ENCODE measurements at regions not wholly inside any gene's neighbourhood (a gene's known extent, or its start where the extent isn't known, plus 50 kb on each side); places are given as distances from the start of the nearest gene placed in this dataset.

GRCh38 chr12:104863296-104863948 lies 94.7 kb downstream of the SLC41A2 start:
- DNase-seq, result no peak
- H3K4me3 ChIP-seq, result no peak overlapping the region
- no peaks in the 10 kb centered on the region for H3K27me3 ChIP-seq
- intact Hi-C loops (cut with DNase I), result no loop called here
- no peaks in the 10 kb centered on the region for H3K36me3 ChIP-seq
- H3K4me1 ChIP-seq, result no peaks in the 10 kb centered on the region
- H3K9me3 ChIP-seq, result no peaks in the 10 kb centered on the region
- 71 to 83% methylated on average over 5 of the region's 5 CpGs for WGBS, 2 donors
- no peak overlapping the region for H3K27ac ChIP-seq
- TF ChIP-seq POLR2AphosphoS5 (IDR thresholded peaks at IDR 0.05), result no peak

- H3K27me3 ChIP-seq, result no peaks in the 10 kb centered on the region
- no peak for TF ChIP-seq EP300 (IDR thresholded peaks at IDR 0.05)
- no peak for TF ChIP-seq POLR2A (IDR thresholded peaks at IDR 0.05)
- TF ChIP-seq POLR2AphosphoS5 (IDR thresholded peaks at IDR 0.05), result no peak
- no peak for TF ChIP-seq CTCF (IDR thresholded peaks at IDR 0.05)
- WGBS, 2 donors, result 96 to 97% methylated on average over 4 of the region's 4 CpGs
- H3K9me3 ChIP-seq, result no peaks in the 10 kb centered on the region
- no peak overlapping the region for H3K4me3 ChIP-seq
- no peak overlapping the region for H3K27ac ChIP-seq
- no peak for DNase-seq
- intact Hi-C loops (cut with DNase I), result no loop called here
- no peaks in the 10 kb centered on the region for H3K4me1 ChIP-seq
- no peaks in the 10 kb centered on the region for H3K36me3 ChIP-seq
These were observed 99.2 kb downstream of the SLC41A2 start for GRCh38 chr12:104858611-104859543.

- no peak overlapping the region for H3K27ac ChIP-seq
- no peaks in the 10 kb centered on the region for H3K27me3 ChIP-seq
- TF ChIP-seq CTCF (IDR thresholded peaks at IDR 0.05) (no peak), POLR2A (IDR thresholded peaks at IDR 0.05) (no peak), EP300 (IDR thresholded peaks at IDR 0.05) (no peak), POLR2AphosphoS5 (IDR thresholded peaks at IDR 0.05) (no peak)
- intact Hi-C loops (cut with DNase I), result no loop called here
- H3K9me3 ChIP-seq, result no peaks in the 10 kb centered on the region
- H3K36me3 ChIP-seq, result no peaks in the 10 kb centered on the region
- no peak overlapping the region for H3K4me3 ChIP-seq
- no peaks in the 10 kb centered on the region for H3K4me1 ChIP-seq
- WGBS, 2 donors, result 94 to 97% methylated on average over 3 of the region's 3 CpGs
- no peak for DNase-seq
These were observed 101.6 kb downstream of the SLC41A2 start for GRCh38 chr12:104856531-104856930.

- WGBS, 2 donors, result 65 to 89% methylated on average over 6 of the region's 6 CpGs
- H3K27me3 ChIP-seq, result no peaks in the 10 kb centered on the region
- intact Hi-C loops (cut with DNase I), result no loop called here
- no peaks in the 10 kb centered on the region for H3K36me3 ChIP-seq
- no peak overlapping the region for H3K4me3 ChIP-seq
- H3K4me1 ChIP-seq, result no peaks in the 10 kb centered on the region
- H3K9me3 ChIP-seq, result no peaks in the 10 kb centered on the region
- no peak for DNase-seq
- no peak overlapping the region for H3K27ac ChIP-seq
- TF ChIP-seq POLR2AphosphoS5 (IDR thresholded peaks at IDR 0.05), result no peak
- no peak for TF ChIP-seq POLR2A (IDR thresholded peaks at IDR 0.05)
- no peak for TF ChIP-seq CTCF (IDR thresholded peaks at IDR 0.05)
- TF ChIP-seq EP300 (IDR thresholded peaks at IDR 0.05), result no peak
These were observed 102.5 kb downstream of the SLC41A2 start for GRCh38 chr12:104855599-104855998.

GRCh38 chr12:104852896-104853295 lies 105.2 kb downstream of the SLC41A2 start:
- intact Hi-C loops (cut with DNase I), result no loop called here
- H3K27ac ChIP-seq, result no peak overlapping the region
- H3K4me1 ChIP-seq, result no peaks in the 10 kb centered on the region
- WGBS, 2 donors, result 78 to 92% methylated on average over 2 of the region's 2 CpGs
- H3K27me3 ChIP-seq, result no peaks in the 10 kb centered on the region
- no peak for DNase-seq
- TF ChIP-seq POLR2A (IDR thresholded peaks at IDR 0.05) (no peak), CTCF (IDR thresholded peaks at IDR 0.05) (no peak), POLR2AphosphoS5 (IDR thresholded peaks at IDR 0.05) (no peak), EP300 (IDR thresholded peaks at IDR 0.05) (no peak)
- no peak overlapping the region for H3K4me3 ChIP-seq
- no peaks in the 10 kb centered on the region for H3K36me3 ChIP-seq
- no peaks in the 10 kb centered on the region for H3K9me3 ChIP-seq

Measured in sigmoid colon (tissue), 6 donors.